WTC11 (cell line): ENCODE measurements at regions not wholly inside any gene's neighbourhood (a gene's known extent, or its start where the extent isn't known, plus 50 kb on each side); places are given as distances from the start of the nearest gene placed in this dataset.

Experiments
- GABPB1 ChIP-seq: sonication (generic); formaldehyde crosslinking; IDR thresholded peaks from 2 replicates; pipeline ENCODE4 v1.8.1; 2023; ENCODE audit warnings: mild to moderate bottlenecking, missing genetic modification reagents
- TF ChIP-seq, protein P1 (sequence below): fragments of 200-600 bp; IDR thresholded peaks from 2 replicates; pipeline ENCODE4 v1.8.0; 2022; ENCODE audit warnings: antibody characterized with exemption
- TF ChIP-seq, protein P2 (sequence below): sonication (generic); formaldehyde crosslinking; conservative IDR thresholded peaks from 2 replicates; pipeline ENCODE4 v1.8.1; 2022; ENCODE audit warnings: mild to moderate bottlenecking, missing genetic modification reagents
- TF ChIP-seq, protein P3 (sequence below): sonication (generic); formaldehyde crosslinking; IDR thresholded peaks from 2 replicates; pipeline ENCODE4 v1.8.1; 2022; ENCODE audit warnings: mild to moderate bottlenecking, missing genetic modification reagents, moderate library complexity, borderline replicate concordance
- TF ChIP-seq, protein P4 (sequence below): sonication (generic); formaldehyde crosslinking; IDR thresholded peaks from 2 replicates; pipeline ENCODE4 v1.8.1; 2023; ENCODE audit warnings: mild to moderate bottlenecking, missing genetic modification reagents, borderline replicate concordance
- TF ChIP-seq, protein P5 (sequence below): sonication (generic); formaldehyde crosslinking; IDR thresholded peaks from 2 replicates; pipeline ENCODE4 v1.8.0; 2022; ENCODE audit warnings: mild to moderate bottlenecking, missing genetic modification reagents

DNA sequence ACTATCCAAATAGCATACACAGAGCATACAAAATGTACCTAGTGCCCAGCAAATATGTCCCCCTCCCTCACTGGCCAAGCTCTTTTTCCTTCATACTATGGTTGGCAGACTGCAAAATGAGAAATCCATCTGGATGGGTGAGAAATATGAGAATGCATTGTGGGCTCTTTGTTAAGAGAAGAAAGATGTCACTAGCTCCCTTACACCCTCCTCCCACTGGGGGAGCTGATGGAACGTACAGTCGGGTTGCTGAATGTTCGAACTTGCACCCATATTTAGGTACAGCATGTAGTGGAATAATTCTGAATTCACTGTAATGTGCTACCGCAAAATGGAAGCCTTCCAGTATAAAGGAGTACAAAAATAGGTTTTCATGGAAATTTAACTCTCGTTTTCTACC is 377.4 kb downstream of the GRIN2B start:
- TF ChIP-seq, protein P1, sequence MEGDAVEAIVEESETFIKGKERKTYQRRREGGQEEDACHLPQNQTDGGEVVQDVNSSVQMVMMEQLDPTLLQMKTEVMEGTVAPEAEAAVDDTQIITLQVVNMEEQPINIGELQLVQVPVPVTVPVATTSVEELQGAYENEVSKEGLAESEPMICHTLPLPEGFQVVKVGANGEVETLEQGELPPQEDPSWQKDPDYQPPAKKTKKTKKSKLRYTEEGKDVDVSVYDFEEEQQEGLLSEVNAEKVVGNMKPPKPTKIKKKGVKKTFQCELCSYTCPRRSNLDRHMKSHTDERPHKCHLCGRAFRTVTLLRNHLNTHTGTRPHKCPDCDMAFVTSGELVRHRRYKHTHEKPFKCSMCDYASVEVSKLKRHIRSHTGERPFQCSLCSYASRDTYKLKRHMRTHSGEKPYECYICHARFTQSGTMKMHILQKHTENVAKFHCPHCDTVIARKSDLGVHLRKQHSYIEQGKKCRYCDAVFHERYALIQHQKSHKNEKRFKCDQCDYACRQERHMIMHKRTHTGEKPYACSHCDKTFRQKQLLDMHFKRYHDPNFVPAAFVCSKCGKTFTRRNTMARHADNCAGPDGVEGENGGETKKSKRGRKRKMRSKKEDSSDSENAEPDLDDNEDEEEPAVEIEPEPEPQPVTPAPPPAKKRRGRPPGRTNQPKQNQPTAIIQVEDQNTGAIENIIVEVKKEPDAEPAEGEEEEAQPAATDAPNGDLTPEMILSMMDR = no peak
- TF ChIP-seq, protein P2, sequence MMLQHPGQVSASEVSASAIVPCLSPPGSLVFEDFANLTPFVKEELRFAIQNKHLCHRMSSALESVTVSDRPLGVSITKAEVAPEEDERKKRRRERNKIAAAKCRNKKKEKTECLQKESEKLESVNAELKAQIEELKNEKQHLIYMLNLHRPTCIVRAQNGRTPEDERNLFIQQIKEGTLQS (CRISPR knock-in tag) = no peak
- TF ChIP-seq, protein P3, sequence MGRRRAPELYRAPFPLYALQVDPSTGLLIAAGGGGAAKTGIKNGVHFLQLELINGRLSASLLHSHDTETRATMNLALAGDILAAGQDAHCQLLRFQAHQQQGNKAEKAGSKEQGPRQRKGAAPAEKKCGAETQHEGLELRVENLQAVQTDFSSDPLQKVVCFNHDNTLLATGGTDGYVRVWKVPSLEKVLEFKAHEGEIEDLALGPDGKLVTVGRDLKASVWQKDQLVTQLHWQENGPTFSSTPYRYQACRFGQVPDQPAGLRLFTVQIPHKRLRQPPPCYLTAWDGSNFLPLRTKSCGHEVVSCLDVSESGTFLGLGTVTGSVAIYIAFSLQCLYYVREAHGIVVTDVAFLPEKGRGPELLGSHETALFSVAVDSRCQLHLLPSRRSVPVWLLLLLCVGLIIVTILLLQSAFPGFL (CRISPR knock-in tag) = no peak
- TF ChIP-seq, protein P4, sequence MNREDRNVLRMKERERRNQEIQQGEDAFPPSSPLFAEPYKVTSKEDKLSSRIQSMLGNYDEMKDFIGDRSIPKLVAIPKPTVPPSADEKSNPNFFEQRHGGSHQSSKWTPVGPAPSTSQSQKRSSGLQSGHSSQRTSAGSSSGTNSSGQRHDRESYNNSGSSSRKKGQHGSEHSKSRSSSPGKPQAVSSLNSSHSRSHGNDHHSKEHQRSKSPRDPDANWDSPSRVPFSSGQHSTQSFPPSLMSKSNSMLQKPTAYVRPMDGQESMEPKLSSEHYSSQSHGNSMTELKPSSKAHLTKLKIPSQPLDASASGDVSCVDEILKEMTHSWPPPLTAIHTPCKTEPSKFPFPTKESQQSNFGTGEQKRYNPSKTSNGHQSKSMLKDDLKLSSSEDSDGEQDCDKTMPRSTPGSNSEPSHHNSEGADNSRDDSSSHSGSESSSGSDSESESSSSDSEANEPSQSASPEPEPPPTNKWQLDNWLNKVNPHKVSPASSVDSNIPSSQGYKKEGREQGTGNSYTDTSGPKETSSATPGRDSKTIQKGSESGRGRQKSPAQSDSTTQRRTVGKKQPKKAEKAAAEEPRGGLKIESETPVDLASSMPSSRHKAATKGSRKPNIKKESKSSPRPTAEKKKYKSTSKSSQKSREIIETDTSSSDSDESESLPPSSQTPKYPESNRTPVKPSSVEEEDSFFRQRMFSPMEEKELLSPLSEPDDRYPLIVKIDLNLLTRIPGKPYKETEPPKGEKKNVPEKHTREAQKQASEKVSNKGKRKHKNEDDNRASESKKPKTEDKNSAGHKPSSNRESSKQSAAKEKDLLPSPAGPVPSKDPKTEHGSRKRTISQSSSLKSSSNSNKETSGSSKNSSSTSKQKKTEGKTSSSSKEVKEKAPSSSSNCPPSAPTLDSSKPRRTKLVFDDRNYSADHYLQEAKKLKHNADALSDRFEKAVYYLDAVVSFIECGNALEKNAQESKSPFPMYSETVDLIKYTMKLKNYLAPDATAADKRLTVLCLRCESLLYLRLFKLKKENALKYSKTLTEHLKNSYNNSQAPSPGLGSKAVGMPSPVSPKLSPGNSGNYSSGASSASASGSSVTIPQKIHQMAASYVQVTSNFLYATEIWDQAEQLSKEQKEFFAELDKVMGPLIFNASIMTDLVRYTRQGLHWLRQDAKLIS (CRISPR knock-in tag) = no peak
- TF ChIP-seq, protein P5, sequence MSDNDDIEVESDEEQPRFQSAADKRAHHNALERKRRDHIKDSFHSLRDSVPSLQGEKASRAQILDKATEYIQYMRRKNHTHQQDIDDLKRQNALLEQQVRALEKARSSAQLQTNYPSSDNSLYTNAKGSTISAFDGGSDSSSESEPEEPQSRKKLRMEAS (CRISPR knock-in tag) = no peak
- no peak for TF ChIP-seq GABPB1 (CRISPR knock-in tag)
